Stimulated activated naive CD4-positive, alpha-beta T cell (primary cell): ENCODE measurements at regions not wholly inside any gene's neighbourhood (a gene's known extent, or its start where the extent isn't known, plus 50 kb on each side); places are given as distances from the start of the nearest gene placed in this dataset.
"Not testable (repeated sequence)": the region's sequence is repeated elsewhere in the genome, so short reads cannot be mapped to it uniquely, and the experiment has no call there.

Source experiments
- DNase-seq, 6 experiments: peaks; one replicate each; lab custom pipeline; 2025; lab: John Stamatoyannopoulos, UW

GRCh38 chr3:165915104-165915503, 77.9 kb upstream of the BCHE start:
- not testable (repeated sequence) for DNase-seq

- DNase-seq: no peak
Measured at GRCh38 chr3:165903885-165904630, 66.8 kb upstream of the BCHE start.

- no peak for DNase-seq
Measured at GRCh38 chr3:165899066-165899465, 61.8 kb upstream of the BCHE start.

- no peak for DNase-seq
Measured at GRCh38 chr3:165897137-165897536, 59.9 kb upstream of the BCHE start.

- DNase-seq: no peak
Measured at GRCh38 chr3:165895919-165896318, 58.7 kb upstream of the BCHE start.

GRCh38 chr3:165892565-165892964, 55.3 kb upstream of the BCHE start:
- no peak for DNase-seq
